ENCODE measurements at regions not wholly inside any gene's neighbourhood (a gene's known extent, or its start where the extent isn't known, plus 50 kb on each side); places are given as distances from the start of the nearest gene placed in this dataset.
A peak's percentile ranks its signal among the peaks of the same experiment; 100 is the strongest.

- TF ChIP-seq, protein P1, sequence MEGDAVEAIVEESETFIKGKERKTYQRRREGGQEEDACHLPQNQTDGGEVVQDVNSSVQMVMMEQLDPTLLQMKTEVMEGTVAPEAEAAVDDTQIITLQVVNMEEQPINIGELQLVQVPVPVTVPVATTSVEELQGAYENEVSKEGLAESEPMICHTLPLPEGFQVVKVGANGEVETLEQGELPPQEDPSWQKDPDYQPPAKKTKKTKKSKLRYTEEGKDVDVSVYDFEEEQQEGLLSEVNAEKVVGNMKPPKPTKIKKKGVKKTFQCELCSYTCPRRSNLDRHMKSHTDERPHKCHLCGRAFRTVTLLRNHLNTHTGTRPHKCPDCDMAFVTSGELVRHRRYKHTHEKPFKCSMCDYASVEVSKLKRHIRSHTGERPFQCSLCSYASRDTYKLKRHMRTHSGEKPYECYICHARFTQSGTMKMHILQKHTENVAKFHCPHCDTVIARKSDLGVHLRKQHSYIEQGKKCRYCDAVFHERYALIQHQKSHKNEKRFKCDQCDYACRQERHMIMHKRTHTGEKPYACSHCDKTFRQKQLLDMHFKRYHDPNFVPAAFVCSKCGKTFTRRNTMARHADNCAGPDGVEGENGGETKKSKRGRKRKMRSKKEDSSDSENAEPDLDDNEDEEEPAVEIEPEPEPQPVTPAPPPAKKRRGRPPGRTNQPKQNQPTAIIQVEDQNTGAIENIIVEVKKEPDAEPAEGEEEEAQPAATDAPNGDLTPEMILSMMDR (IDR thresholded peaks at IDR 0.05; ENCODE audit: insufficient read depth, low read depth, low read length), result peak; percentile 54
- TF ChIP-seq EZH2 (IDR thresholded peaks at IDR 0.05; ENCODE audit: insufficient read depth, low read length), result no peak
Measured at GRCh38 chr12:86914721-86915120, 658.5 kb upstream of the MGAT4C start.

Measured in astrocyte (in vitro differentiated cells and primary cell).